ENCODE measurements at regions not wholly inside any gene's neighbourhood (a gene's known extent, or its start where the extent isn't known, plus 50 kb on each side); places are given as distances from the start of the nearest gene placed in this dataset.

DNA sequence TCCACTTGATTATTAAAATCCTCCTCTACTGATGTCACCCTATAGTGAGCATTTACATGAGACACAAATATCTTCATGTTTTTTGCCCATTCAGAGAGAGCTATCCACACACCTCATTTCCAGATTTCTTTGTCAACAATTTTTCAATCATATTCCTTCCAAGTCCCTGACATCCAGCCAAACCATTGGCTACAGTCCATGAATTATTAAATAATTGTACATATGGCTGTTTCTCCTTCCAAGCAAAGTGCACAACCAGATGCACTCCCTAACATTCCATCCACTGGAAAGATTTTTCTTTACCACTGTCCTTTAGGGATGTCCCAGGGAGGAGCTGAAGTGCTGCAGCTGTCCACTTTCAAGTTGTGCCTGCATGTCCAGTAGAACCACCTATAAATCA lies 328.0 kb upstream of the MDFIC2 start:
- TF ChIP-seq POLR2AphosphoS5 (IDR thresholded peaks at IDR 0.05) (no peak), POLR2A (IDR thresholded peaks at IDR 0.05) (no peak)
- TF ChIP-seq, protein P1, sequence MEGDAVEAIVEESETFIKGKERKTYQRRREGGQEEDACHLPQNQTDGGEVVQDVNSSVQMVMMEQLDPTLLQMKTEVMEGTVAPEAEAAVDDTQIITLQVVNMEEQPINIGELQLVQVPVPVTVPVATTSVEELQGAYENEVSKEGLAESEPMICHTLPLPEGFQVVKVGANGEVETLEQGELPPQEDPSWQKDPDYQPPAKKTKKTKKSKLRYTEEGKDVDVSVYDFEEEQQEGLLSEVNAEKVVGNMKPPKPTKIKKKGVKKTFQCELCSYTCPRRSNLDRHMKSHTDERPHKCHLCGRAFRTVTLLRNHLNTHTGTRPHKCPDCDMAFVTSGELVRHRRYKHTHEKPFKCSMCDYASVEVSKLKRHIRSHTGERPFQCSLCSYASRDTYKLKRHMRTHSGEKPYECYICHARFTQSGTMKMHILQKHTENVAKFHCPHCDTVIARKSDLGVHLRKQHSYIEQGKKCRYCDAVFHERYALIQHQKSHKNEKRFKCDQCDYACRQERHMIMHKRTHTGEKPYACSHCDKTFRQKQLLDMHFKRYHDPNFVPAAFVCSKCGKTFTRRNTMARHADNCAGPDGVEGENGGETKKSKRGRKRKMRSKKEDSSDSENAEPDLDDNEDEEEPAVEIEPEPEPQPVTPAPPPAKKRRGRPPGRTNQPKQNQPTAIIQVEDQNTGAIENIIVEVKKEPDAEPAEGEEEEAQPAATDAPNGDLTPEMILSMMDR (IDR thresholded peaks at IDR 0.05): no peak
